ENCODE measurements at regions not wholly inside any gene's neighbourhood (a gene's known extent, or its start where the extent isn't known, plus 50 kb on each side); places are given as distances from the start of the nearest gene placed in this dataset.
A peak's percentile ranks its signal among the peaks of the same experiment; 100 is the strongest.
"Not testable (repeated sequence)": the region's sequence is repeated elsewhere in the genome, so short reads cannot be mapped to it uniquely, and the experiment has no call there.

DNA sequence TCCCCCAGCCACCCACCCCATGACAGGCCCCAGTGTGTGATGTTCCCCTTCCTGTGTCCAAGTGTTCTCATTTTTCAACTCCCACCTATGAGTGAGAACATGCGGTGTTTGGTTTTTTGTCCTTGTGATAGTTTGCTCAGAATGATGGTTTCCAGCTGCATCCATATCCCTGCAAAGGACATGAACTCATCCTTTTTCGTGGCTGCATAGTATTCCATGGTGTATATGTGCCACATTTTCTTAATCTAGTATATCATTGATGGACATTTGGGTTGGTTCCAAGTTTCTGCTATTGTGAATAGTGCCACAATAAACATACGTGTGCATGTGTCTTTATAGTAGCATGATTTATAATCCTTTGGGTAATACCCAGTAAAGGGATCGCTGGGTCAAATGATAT is 273.0 kb downstream of the TEX29 start:
- not testable (repeated sequence) for DNase-seq; H3K27ac Mint-ChIP-seq; H3K4me1 Mint-ChIP-seq; H3K4me3 Mint-ChIP-seq; H3K36me3 Mint-ChIP-seq; H3K27me3 Mint-ChIP-seq; ATAC-seq (ENCODE audit: low read depth in 2 of 2)
- H3K9me3 Mint-ChIP-seq, result peaks cover 3 to 17% (median 10%) of the 10 kb centered on the region in 7 donors

DNA sequence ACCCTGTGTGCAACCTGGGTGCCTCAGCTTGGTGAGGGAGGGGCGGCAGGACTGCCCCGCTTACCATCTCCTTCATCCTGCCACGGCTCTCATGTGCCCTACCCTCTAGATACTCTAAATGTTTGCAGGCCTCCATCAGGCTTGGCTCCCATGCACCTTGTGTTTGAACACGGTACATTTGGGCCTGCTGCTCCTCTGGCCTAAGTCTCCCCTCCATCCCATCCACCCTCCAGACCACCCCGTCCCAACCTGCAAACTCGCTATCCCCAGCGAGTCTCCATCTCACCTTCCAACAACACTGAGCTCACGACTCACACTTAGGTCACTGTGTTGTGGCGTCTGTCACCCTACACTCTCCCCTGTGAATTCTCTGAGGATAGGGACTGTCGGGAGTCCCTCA is 274.2 kb downstream of the TEX29 start:
- ATAC-seq (ENCODE audit: low read depth in 2 of 2) (no peak), DNase-seq (no peak)
- no peak overlapping the region for H3K4me3 Mint-ChIP-seq
- no peak overlapping the region for H3K27ac Mint-ChIP-seq
- H3K4me1 Mint-ChIP-seq, result no peaks in the 10 kb centered on the region
- peaks cover 0 to 12% (median 5%) of the 10 kb centered on the region in 3 donors for H3K27me3 Mint-ChIP-seq
- peaks cover 0 to 5% of the 10 kb centered on the region in 2 donors for H3K36me3 Mint-ChIP-seq
- H3K9me3 Mint-ChIP-seq, result peaks cover 3 to 17% (median 10%) of the 10 kb centered on the region in 7 donors

DNA sequence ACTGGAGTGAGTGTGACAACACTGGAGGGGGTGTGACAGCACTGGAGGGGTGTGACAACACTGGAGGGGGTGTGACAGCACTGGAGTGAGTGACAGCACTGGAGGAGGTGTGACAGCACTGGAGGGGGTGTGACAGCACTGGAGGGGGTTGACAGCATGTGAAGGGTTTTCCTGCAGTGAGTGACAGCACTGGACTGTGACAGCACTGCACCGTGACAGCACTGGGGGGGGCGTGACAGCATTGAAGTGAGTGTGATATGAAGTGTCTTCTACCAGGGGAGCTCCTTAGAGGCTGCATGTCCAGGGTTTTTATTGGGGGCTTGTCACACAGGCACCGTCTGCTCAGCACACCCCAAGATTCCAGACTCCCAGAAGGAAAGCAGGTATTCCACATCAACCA is 274.8 kb downstream of the TEX29 start:
- Mint-ChIP-seq H3K9me3 (peaks cover 3 to 13% (median 6%) of the 10 kb centered on the region in 7 donors), H3K4me3 (no peak overlapping the region), H3K36me3 (peaks cover 0 to under 1% of the 10 kb centered on the region in 2 donors), H3K27me3 (peaks cover 0 to 18% (median under 1%) of the 10 kb centered on the region in 3 donors), H3K4me1 (no peaks in the 10 kb centered on the region), H3K27ac (no peak overlapping the region)
- no peak for ATAC-seq (ENCODE audit: low read depth in 2 of 2)
- no peak for DNase-seq

DNA sequence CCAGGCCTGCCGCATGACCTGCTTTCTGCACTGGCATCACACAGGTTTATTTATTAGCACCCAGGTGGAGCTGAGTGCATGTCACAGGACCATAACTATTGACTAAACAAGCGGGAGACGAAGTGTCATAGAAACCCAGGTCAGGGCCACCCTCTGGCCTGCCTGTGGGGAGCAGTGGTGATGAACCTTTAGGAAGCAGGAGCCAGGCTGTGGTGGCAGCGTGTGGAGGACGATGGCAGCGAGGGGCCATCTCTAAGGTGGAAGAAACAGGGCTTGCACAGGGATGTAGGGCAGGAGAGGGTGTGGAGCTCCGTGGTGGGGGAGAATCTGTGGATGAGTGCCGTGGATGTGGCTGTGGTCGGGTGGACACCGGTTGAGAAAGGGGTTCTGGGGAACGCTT is 275.3 kb downstream of the TEX29 start:
- Mint-ChIP-seq H3K27me3 (peaks cover 0 to 24% (median 0%) of the 10 kb centered on the region in 3 donors), H3K9me3 (peaks cover 3 to 11% (median 6%) of the 10 kb centered on the region in 7 donors), H3K4me3 (no peak overlapping the region), H3K27ac (peak overlapping the region in 1 of 6 donors; percentile 62), H3K4me1 (no peaks in the 10 kb centered on the region), H3K36me3 (no peaks in the 10 kb centered on the region)
- ATAC-seq (ENCODE audit: low read depth in 2 of 2) (no peak), DNase-seq (no peak)

DNA sequence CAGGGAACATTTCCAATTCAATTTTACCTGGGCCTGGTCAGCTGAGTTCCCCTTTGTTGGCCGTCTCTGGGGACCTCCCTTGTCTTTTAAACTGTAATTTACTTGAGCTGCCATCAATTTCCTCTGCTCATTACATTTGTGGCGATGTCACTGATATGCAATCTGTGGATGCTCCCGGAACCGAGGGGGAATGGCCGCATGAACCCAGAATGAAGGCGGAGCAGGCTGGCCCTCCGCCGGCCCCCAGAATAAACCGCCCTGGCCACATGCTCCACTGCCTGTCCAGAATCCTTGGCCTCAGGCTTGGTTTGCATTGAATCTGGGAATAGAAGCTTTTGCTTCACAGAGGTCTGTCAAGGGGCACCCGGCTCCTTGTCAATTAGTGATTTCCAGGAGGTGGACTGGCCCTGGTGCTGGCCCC is 276.8 kb downstream of the TEX29 start:
- no peaks in the 10 kb centered on the region for H3K4me1 Mint-ChIP-seq
- H3K4me3 Mint-ChIP-seq, result no peak overlapping the region
- H3K27ac Mint-ChIP-seq, result no peak overlapping the region
- no peaks in the 10 kb centered on the region for H3K36me3 Mint-ChIP-seq
- H3K9me3 Mint-ChIP-seq, result peaks cover 0 to 8% (median 4%) of the 10 kb centered on the region in 7 donors
- DNase-seq (no peak), ATAC-seq (ENCODE audit: low read depth in 2 of 2) (no peak)
- H3K27me3 Mint-ChIP-seq, result peaks cover 0 to 25% (median 0%) of the 10 kb centered on the region in 3 donors

DNA sequence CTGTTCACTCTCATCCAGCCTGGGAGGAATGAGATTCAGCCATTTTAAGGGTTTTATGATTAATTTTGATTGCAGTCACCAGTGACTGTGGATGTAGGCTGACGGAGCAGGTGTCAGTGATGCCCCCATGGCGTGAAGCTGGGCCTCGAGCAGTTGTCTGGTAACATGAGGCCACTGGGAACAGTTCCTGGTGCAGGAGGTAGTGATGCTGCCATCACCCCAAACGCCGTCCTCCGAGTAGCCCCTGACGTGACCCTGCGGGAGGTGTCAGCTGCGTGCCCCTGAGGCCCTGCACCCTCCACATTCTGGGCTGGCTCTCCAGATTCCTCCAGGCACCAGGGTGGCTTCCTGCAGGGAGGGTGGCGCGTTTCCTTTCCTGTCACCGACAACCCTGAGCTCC is 277.2 kb downstream of the TEX29 start:
- DNase-seq, result no peak
- peaks cover 0 to 25% (median 0%) of the 10 kb centered on the region in 3 donors for H3K27me3 Mint-ChIP-seq
- peaks cover 0 to 8% (median 4%) of the 10 kb centered on the region in 7 donors for H3K9me3 Mint-ChIP-seq
- H3K27ac Mint-ChIP-seq, result no peak overlapping the region
- no peak for ATAC-seq (ENCODE audit: low read depth in 2 of 2)
- no peaks in the 10 kb centered on the region for H3K36me3 Mint-ChIP-seq
- no peaks in the 10 kb centered on the region for H3K4me1 Mint-ChIP-seq
- no peak overlapping the region for H3K4me3 Mint-ChIP-seq

DNA sequence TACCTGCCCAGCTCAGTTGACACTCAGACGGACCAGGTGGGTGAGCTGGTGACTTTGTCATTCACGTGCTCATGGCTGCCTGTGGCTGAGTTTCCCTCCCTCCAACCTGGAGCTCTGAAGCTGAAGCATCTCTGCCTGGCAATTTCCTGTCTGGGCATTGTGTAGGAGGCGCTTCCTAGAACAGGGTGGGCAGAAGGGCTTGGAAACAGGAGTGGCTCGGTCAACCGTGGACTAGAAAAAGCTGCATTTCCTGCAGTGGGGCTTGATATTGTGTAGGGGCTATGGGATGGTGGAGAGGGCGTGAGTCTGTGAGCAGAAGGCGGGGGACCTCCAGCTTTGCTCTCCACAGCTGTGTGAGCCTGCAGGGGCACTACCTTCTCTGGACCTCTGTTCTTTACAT is 278.3 kb downstream of the TEX29 start:
- Mint-ChIP-seq H3K27me3 (peaks cover 0 to 25% (median 0%) of the 10 kb centered on the region in 3 donors), H3K4me3 (no peak overlapping the region), H3K4me1 (no peaks in the 10 kb centered on the region), H3K27ac (no peak overlapping the region), H3K36me3 (no peaks in the 10 kb centered on the region), H3K9me3 (peaks cover 0 to 8% (median 4%) of the 10 kb centered on the region in 7 donors)
- ATAC-seq (ENCODE audit: low read depth in 2 of 2) (no peak), DNase-seq (no peak)

DNA sequence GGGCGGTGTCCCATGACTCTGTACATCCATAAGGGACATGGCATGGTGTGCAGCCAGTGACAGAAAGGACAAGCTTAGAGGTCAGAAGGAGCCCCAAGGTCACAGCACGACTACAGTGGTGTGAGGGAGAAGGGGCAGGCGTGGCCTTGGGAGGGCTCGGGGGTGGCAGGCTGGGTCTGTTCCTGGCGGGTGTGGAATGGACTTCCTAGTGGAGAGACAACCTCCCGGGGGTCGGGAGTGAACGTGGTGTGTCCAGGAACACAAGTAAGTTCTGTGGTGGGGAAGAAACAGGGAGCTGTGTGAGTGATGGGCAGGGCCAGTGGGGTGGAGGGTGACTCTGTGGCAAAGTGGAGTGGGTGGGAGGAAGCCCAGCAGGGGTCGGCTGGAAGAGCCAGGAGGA is 279.3 kb downstream of the TEX29 start:
- H3K4me3 Mint-ChIP-seq, result no peak overlapping the region
- DNase-seq, result no peak
- H3K36me3 Mint-ChIP-seq, result no peaks in the 10 kb centered on the region
- H3K9me3 Mint-ChIP-seq, result peaks cover 0 to 3% (median under 1%) of the 10 kb centered on the region in 7 donors
- peaks cover 0 to 25% (median 0%) of the 10 kb centered on the region in 3 donors for H3K27me3 Mint-ChIP-seq
- ATAC-seq (ENCODE audit: low read depth in 2 of 2), result no peak
- no peaks in the 10 kb centered on the region for H3K4me1 Mint-ChIP-seq
- peak overlapping the region in 1 of 6 donors; percentile 24 for H3K27ac Mint-ChIP-seq

DNA sequence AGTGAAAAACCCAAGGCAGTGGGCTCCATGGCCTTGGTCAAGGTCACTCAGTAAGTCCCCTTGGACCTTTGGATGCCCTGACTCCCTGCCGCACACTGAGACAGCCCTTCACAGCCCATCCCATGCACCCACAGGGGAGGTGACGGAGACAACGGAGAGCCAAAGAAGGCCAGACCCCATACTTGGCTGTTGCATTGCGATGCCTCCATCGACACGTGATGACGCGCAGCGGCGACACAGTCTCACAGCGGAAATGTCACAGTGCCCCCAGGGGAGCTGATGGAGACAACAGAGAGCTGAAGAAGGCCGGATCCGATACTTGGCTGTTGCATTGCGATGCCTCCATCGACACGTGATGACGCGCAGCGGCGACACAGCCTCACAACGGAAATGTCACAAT is 282.4 kb downstream of the TEX29 start:
- Mint-ChIP-seq H3K4me3 (no peak overlapping the region), H3K27ac (no peak overlapping the region), H3K4me1 (no peaks in the 10 kb centered on the region), H3K9me3 (peaks cover 0 to 6% (median 0%) of the 10 kb centered on the region in 7 donors), H3K36me3 (no peaks in the 10 kb centered on the region), H3K27me3 (peaks cover 0 to 19% (median 0%) of the 10 kb centered on the region in 3 donors)
- no peak for ATAC-seq (ENCODE audit: low read depth in 2 of 2)
- DNase-seq, result no peak

DNA sequence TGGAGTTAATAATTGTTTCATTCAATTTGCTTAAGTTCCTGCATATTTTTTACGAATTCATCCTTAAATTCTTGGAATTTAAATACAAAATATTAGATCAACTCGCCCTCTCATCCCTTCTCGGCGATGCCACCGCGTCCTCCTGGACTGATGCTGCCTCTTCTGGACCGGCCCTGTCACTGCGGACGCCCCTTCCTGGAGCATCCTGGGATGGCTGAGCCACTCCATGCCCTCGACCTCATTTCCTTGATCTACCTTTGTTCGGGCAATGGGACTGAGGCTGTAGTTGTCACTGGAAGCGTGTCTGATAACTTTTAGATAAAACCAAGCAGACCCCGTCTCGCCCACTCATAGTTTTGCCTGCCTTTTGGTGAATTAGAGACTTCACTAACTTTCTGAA is 283.7 kb downstream of the TEX29 start:
- Mint-ChIP-seq H3K27ac (no peak overlapping the region), H3K36me3 (no peaks in the 10 kb centered on the region), H3K27me3 (peaks cover 0 to 15% (median 0%) of the 10 kb centered on the region in 3 donors), H3K9me3 (peaks cover 0 to 6% (median 0%) of the 10 kb centered on the region in 7 donors), H3K4me3 (no peak overlapping the region), H3K4me1 (no peaks in the 10 kb centered on the region)
- ATAC-seq (ENCODE audit: low read depth in 2 of 2), result no peak
- no peak for DNase-seq

DNA sequence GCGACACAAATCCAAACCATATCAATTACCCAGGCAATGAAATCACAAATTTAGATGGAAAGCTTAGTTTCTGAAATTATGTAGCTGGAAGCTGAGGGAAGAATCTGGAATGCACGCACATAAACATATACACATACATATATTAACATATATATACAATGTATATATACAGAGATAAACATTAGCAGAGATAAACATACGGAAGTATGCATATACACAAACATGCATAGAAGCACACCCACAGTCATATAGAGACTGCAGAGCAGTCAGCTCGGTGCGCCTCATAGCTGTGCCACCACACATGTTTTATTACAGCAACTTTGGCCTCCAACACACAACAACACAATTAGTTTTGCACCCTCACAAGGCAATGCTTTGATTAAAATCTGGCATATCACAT is 288.1 kb downstream of the TEX29 start:
- no peak overlapping the region for H3K27ac Mint-ChIP-seq
- DNase-seq (no peak), ATAC-seq (ENCODE audit: low read depth in 2 of 2) (no peak)
- H3K4me1 Mint-ChIP-seq, result no peaks in the 10 kb centered on the region
- H3K4me3 Mint-ChIP-seq, result no peak overlapping the region
- H3K36me3 Mint-ChIP-seq, result no peaks in the 10 kb centered on the region
- H3K9me3 Mint-ChIP-seq, result peaks cover 0 to 10% (median 1%) of the 10 kb centered on the region in 7 donors
- H3K27me3 Mint-ChIP-seq, result no peaks in the 10 kb centered on the region

DNA sequence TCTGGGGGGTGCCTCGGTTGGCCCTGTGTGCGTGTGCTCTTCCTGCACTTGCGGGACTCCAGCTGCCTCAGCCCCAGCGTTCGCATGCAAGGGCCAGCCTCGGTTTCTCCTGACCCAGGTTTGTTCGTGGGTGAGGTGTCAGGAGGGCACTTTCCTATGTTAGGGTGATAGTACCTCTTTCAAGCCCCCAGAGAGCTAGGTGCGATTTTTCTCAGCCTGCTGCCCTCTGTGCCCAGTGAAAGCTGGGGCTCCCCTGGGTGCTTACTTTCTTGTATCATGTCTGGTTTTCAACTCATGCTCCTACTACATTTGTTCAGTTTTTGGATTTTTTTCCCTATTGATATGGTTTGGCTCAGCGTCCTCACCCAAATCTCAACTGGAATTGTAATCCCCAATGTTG is 289.2 kb downstream of the TEX29 start:
- H3K4me1 Mint-ChIP-seq, result no peaks in the 10 kb centered on the region
- no peak overlapping the region for H3K4me3 Mint-ChIP-seq
- no peaks in the 10 kb centered on the region for H3K36me3 Mint-ChIP-seq
- H3K9me3 Mint-ChIP-seq, result peaks cover 0 to 10% (median 1%) of the 10 kb centered on the region in 7 donors
- no peak for DNase-seq
- no peak for ATAC-seq (ENCODE audit: low read depth in 2 of 2)
- no peaks in the 10 kb centered on the region for H3K27me3 Mint-ChIP-seq
- H3K27ac Mint-ChIP-seq, result no peak overlapping the region

DNA sequence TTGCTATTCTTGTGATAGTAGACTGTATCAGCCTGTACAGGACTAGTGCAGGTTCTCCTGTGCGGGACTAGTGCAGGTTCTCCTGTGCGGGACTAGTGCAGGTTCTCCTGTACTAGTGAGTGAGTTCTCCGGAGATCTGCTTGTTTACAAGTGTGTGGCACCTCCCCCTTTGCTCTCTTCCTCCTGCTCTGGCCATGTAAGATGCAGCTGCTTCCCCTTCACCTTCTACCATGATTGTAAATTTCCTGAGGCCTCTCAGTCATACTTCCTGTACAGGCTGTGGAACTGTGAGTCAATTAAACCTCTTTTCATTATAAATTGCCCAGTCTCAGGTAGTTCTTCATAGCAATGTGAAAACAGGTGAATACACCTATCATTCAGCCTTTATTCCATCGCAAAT is 289.6 kb downstream of the TEX29 start:
- Mint-ChIP-seq H3K9me3 (peaks cover 0 to 10% (median 1%) of the 10 kb centered on the region in 7 donors), H3K27ac (no peak overlapping the region), H3K4me1 (no peaks in the 10 kb centered on the region), H3K27me3 (no peaks in the 10 kb centered on the region), H3K4me3 (no peak overlapping the region), H3K36me3 (no peaks in the 10 kb centered on the region)
- ATAC-seq (ENCODE audit: low read depth in 2 of 2), result no peak
- DNase-seq, result no peak

DNA sequence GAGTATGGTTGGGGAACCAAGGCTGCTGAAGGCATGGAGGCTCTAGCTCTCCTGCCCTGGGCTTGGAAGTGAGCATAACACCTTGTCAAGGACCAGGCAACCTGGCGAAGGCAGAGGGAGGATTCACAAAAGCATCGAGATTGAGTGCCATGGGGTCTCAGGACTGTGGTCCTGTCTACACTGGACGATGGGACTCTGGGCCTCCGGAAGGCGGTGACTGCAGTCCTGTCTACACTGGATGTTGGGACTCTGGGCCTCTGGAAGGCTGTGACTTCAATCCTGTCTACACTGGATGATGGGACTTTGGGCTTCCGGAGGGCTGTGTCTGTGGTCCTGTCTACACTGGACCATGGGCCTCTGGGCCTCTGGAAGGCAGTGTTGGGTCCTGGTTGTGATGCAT is 290.4 kb downstream of the TEX29 start:
- Mint-ChIP-seq H3K9me3 (peaks cover 0 to 8% (median 1%) of the 10 kb centered on the region in 7 donors), H3K36me3 (no peaks in the 10 kb centered on the region), H3K4me1 (no peaks in the 10 kb centered on the region), H3K27me3 (no peaks in the 10 kb centered on the region), H3K27ac (no peak overlapping the region), H3K4me3 (no peak overlapping the region)
- ATAC-seq (ENCODE audit: low read depth in 2 of 2), result no peak
- no peak for DNase-seq

DNA sequence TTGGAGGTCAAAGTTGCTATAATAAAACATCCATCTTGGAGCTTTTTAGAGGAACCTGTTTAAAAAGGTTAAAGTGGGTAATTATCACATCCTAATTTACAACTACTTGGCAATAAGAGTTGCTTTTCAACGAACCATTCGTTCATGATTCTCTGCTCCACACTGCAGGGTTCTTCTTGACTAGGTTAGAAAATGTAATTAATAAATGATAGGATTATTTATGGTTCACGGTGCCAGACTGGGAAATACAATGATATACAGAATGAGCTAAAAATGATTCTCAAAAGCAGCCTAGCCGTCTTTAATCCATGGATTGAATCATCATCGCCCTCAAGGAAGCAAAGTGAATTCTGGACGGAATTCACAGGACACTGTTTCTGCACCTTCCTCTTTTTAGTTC is 291.2 kb downstream of the TEX29 start:
- H3K27ac Mint-ChIP-seq, result no peak overlapping the region
- H3K4me1 Mint-ChIP-seq, result no peaks in the 10 kb centered on the region
- H3K9me3 Mint-ChIP-seq, result peaks cover 0 to 5% (median 0%) of the 10 kb centered on the region in 7 donors

More for the DNA sequence above, 291.2 kb downstream of the TEX29 start:
- Mint-ChIP-seq H3K36me3 (no peaks in the 10 kb centered on the region), H3K4me3 (no peak overlapping the region), H3K27me3 (no peaks in the 10 kb centered on the region)
- DNase-seq, result no peak
- ATAC-seq (ENCODE audit: low read depth in 2 of 2), result no peak
